Hepatocyte (in vitro differentiated cells): ENCODE measurements at regions not wholly inside any gene's neighbourhood (a gene's known extent, or its start where the extent isn't known, plus 50 kb on each side); places are given as distances from the start of the nearest gene placed in this dataset.

Experiments used
- DNase-seq: peaks from one replicate; pipeline ENCODE4 v3.0.0-alpha.2; 2016; ENCODE audit warnings: low spot score
- H2AFZ ChIP-seq: fragments of 200-600 bp; sonication (generic); 2 replicates; pipeline ENCODE4 v1.6.0; 2016; ENCODE audit warnings: antibody characterized with exemption, mild to moderate bottlenecking
- H3K27ac ChIP-seq: fragments of 200-600 bp; sonication (generic); 2 replicates; pipeline ENCODE4 v1.5.1; 2016; ENCODE audit warnings: mild to moderate bottlenecking
- H3K27me3 ChIP-seq: fragments of 200-600 bp; sonication (generic); 2 replicates; pipeline ENCODE4 v1.6.1; 2016
- H3K36me3 ChIP-seq: fragments of 200-600 bp; sonication (generic); replicated peaks from 2 replicates; pipeline ENCODE4 v1.5.1; 2016; ENCODE audit warnings: low read depth; ENCODE audit not compliant: insufficient read depth
- H3K4me1 ChIP-seq: fragments of 200-600 bp; sonication (generic); 2 replicates; pipeline ENCODE4 v1.5.1; 2016; ENCODE audit warnings: mild to moderate bottlenecking, moderate library complexity; ENCODE audit not compliant: insufficient read depth
- H3K4me2 ChIP-seq: fragments of 200-600 bp; sonication (generic); 2 replicates; pipeline ENCODE4 v1.6.0; 2016
- H3K4me3 ChIP-seq: fragments of 200-600 bp; sonication (generic); 2 replicates; pipeline ENCODE4 v1.5.1; 2016; ENCODE audit warnings: mild to moderate bottlenecking
- H3K79me2 ChIP-seq: fragments of 200-600 bp; sonication (generic); 2 replicates; pipeline ENCODE4 v1.6.0; 2017; ENCODE audit warnings: mild to moderate bottlenecking
- H3K9me2 ChIP-seq: fragments of 200-600 bp; sonication (generic); replicated peaks from 2 replicates; pipeline ENCODE4 v1.6.0; 2017; ENCODE audit warnings: mild to moderate bottlenecking; ENCODE audit not compliant: insufficient read depth
- H3K9me3 ChIP-seq: fragments of 200-600 bp; sonication (generic); 2 replicates; pipeline ENCODE4 v1.5.1; 2016; ENCODE audit warnings: low read depth, mild to moderate bottlenecking
- H4K20me1 ChIP-seq: fragments of 200-600 bp; sonication (generic); 2 replicates; pipeline ENCODE4 v1.6.0; 2016; ENCODE audit warnings: mild to moderate bottlenecking; ENCODE audit not compliant: insufficient read depth, poor library complexity, severe bottlenecking
- CTCF ChIP-seq: fragments of 200-600 bp; sonication (generic); IDR thresholded peaks from 2 replicates; pipeline ENCODE4 v1.5.1; 2016; ENCODE audit warnings: antibody characterized with exemption, mild to moderate bottlenecking; ENCODE audit not compliant: poor library complexity
- EZH2 ChIP-seq: fragments of 200-600 bp; sonication (generic); IDR thresholded peaks from 2 replicates; pipeline ENCODE4 v1.6.1; 2016; ENCODE audit warnings: antibody characterized with exemption, mild to moderate bottlenecking, borderline replicate concordance
- EZH2phosphoT487 ChIP-seq: fragments of 200-600 bp; sonication (generic); IDR thresholded peaks from one replicate; pipeline ENCODE4 v1.6.1; 2018; ENCODE audit warnings: antibody characterized with exemption, mild to moderate bottlenecking, low read depth, moderate library complexity; ENCODE audit not compliant: unreplicated experiment, severe bottlenecking
- WGBS: methylation state at CpG from one replicate; pipeline ENCODE4 v1.1.6; 2016; ENCODE audit warnings: low lambda C conversion rate; ENCODE audit errors: missing lambda C conversion rate; 5-methylcytosine and 5-hydroxymethylcytosine counted together

DNA sequence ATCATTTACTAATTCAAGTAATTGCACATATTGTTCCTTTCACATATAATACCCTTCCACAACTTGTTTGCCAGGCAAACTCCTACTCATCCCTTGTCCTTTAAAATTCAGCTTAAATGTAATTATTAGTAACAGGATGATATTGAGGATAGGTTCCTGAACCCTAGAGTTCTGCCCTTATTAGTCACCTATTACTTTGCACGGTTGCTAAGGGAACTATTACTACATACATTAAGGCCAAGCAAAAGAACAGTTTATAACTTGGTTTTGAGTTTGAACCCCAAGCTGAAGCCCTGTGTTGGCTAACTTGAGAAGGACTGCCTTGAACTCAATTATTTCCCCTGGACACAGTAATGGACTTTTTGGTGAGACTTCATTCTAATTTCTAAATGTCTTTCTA lies 529.7 kb downstream of the IGSF11 start:
- TF ChIP-seq EZH2phosphoT487 (no peak), CTCF (no peak), EZH2 (no peak)
- 88% methylated on average over 1 of the region's 1 CpG for WGBS
- no peak overlapping the region for H2AFZ ChIP-seq

DNA sequence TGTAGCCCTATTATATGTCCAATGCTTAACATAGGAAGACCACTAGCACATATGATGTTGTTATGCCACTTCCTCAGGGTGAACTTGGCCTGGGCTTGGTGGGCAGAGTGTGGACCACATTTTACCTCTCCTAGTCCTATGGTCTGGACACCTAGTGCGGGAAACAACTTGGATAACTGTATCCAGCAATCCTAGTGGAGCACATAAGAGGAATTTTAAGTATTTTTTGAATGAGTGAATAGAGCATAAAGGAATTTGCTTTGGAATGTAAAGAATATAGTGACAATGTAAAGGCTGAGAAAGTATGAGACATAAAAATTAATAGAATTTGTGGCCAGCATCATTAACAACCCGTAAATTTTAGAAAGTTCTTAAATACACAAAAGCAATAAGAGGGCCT lies 528.9 kb downstream of the IGSF11 start:
- no peaks in the 10 kb centered on the region for H3K36me3 ChIP-seq
- no peaks in the 10 kb centered on the region for H3K27me3 ChIP-seq
- no peak overlapping the region for H3K4me2 ChIP-seq
- no peak overlapping the region for H3K4me3 ChIP-seq
- no peaks in the 10 kb centered on the region for H3K9me2 ChIP-seq
- no peak for DNase-seq
- H3K9me3 ChIP-seq: no peaks in the 10 kb centered on the region
- no peak overlapping the region for H3K27ac ChIP-seq
- H3K79me2 ChIP-seq: no peaks in the 10 kb centered on the region
- TF ChIP-seq CTCF (no peak), EZH2phosphoT487 (no peak), EZH2 (no peak)
- no peak overlapping the region for H2AFZ ChIP-seq
- H4K20me1 ChIP-seq: no peaks in the 10 kb centered on the region
- WGBS: 82% methylated on average over 2 of the region's 2 CpGs
- H3K4me1 ChIP-seq: no peaks in the 10 kb centered on the region

More for the DNA sequence above, 529.7 kb downstream of the IGSF11 start:
- no peaks in the 10 kb centered on the region for H3K9me2 ChIP-seq
- no peak overlapping the region for H3K27ac ChIP-seq
- no peaks in the 10 kb centered on the region for H3K9me3 ChIP-seq
- no peaks in the 10 kb centered on the region for H3K79me2 ChIP-seq
- no peaks in the 10 kb centered on the region for H3K27me3 ChIP-seq
- no peak overlapping the region for H3K4me2 ChIP-seq
- DNase-seq: no peak
- H3K4me1 ChIP-seq: no peaks in the 10 kb centered on the region
- no peaks in the 10 kb centered on the region for H4K20me1 ChIP-seq
- H3K36me3 ChIP-seq: no peaks in the 10 kb centered on the region
- H3K4me3 ChIP-seq: no peak overlapping the region

- Histone ChIP-seq H3K4me2 (no peak overlapping the region), H3K27ac (no peak overlapping the region), H4K20me1 (no peaks in the 10 kb centered on the region), H3K36me3 (no peaks in the 10 kb centered on the region), H3K79me2 (no peaks in the 10 kb centered on the region), H3K4me3 (no peak overlapping the region), H2AFZ (no peak overlapping the region), H3K4me1 (no peaks in the 10 kb centered on the region), H3K9me3 (no peaks in the 10 kb centered on the region), H3K9me2 (no peaks in the 10 kb centered on the region), H3K27me3 (no peaks in the 10 kb centered on the region)
- TF ChIP-seq CTCF (no peak), EZH2 (no peak), EZH2phosphoT487 (no peak)
- no peak for DNase-seq
Observed at GRCh38 chr3:118511402-118511801, 523.2 kb downstream of the IGSF11 start.

- TF ChIP-seq EZH2phosphoT487: no peak
- no peak for TF ChIP-seq CTCF
- TF ChIP-seq EZH2: no peak
- Histone ChIP-seq H2AFZ (no peak overlapping the region), H3K4me1 (no peaks in the 10 kb centered on the region), H3K36me3 (no peaks in the 10 kb centered on the region), H3K9me3 (no peaks in the 10 kb centered on the region), H3K4me3 (no peak overlapping the region), H3K27me3 (no peaks in the 10 kb centered on the region), H3K79me2 (no peaks in the 10 kb centered on the region), H3K27ac (no peak overlapping the region), H4K20me1 (no peaks in the 10 kb centered on the region), H3K4me2 (no peak overlapping the region), H3K9me2 (no peaks in the 10 kb centered on the region)
- no peak for DNase-seq
- 81% methylated on average over 2 of the region's 2 CpGs for WGBS
Observed at GRCh38 chr3:118512301-118512700, 522.3 kb downstream of the IGSF11 start.
